H9 (cell line): ENCODE measurements at regions not wholly inside any gene's neighbourhood (a gene's known extent, or its start where the extent isn't known, plus 50 kb on each side); places are given as distances from the start of the nearest gene placed in this dataset.

Experiments used
- DNase-seq: peaks from one replicate; pipeline ENCODE4 v3.0.0-alpha.2; 2017
- H2AFZ ChIP-seq: one replicate; pipeline ENCODE4 v1.6.1; 2013; ENCODE audit warnings: mild to moderate bottlenecking, low read length, control low read depth, moderate library complexity
- H2AK5ac ChIP-seq: 2 replicates; pipeline ENCODE4 v1.6.1; 2013; ENCODE audit warnings: low read length, control low read depth, mixed read lengths; ENCODE audit not compliant: insufficient read length
- H2BK120ac ChIP-seq: one replicate; pipeline ENCODE4 v1.6.1; 2013; ENCODE audit warnings: low read depth, mild to moderate bottlenecking, low read length, control low read depth, inconsistent platforms; ENCODE audit not compliant: poor library complexity, severe bottlenecking
- H2BK12ac ChIP-seq: 2 replicates; pipeline ENCODE4 v1.6.1; 2013; ENCODE audit warnings: low read length, control low read depth, mixed read lengths, low read depth; ENCODE audit not compliant: insufficient read length
- H2BK15ac ChIP-seq: 2 replicates; pipeline ENCODE4 v1.6.1; 2013; ENCODE audit warnings: low read depth, low read length, control low read depth
- H2BK20ac ChIP-seq: one replicate; pipeline ENCODE4 v1.6.1; 2013; ENCODE audit warnings: low read depth, mild to moderate bottlenecking, low read length, control low read depth, inconsistent platforms; ENCODE audit not compliant: poor library complexity, severe bottlenecking
- H2BK5ac ChIP-seq: 2 replicates; pipeline ENCODE4 v1.6.1; 2013; ENCODE audit warnings: low read length, control low read depth, mixed read lengths; ENCODE audit not compliant: insufficient read length
- H3K14ac ChIP-seq: 2 replicates; pipeline ENCODE4 v1.6.1; 2013; ENCODE audit warnings: low read length, control low read depth; ENCODE audit not compliant: insufficient read depth
- H3K18ac ChIP-seq: 2 replicates; pipeline ENCODE4 v1.6.1; 2013; ENCODE audit warnings: low read depth, mild to moderate bottlenecking, mixed read lengths, low read length, control low read depth; ENCODE audit not compliant: insufficient read length
- H3K23ac ChIP-seq: 2 replicates; pipeline ENCODE4 v1.6.1; 2013; ENCODE audit warnings: low read length, control low read depth, mixed read lengths, low read depth; ENCODE audit not compliant: insufficient read length
- H3K23me2 ChIP-seq: 2 replicates; pipeline ENCODE4 v1.6.1; 2013; ENCODE audit warnings: low read depth, mild to moderate bottlenecking, mixed read lengths, low read length, control low read depth; ENCODE audit not compliant: insufficient read length, poor library complexity, severe bottlenecking
- H3K27ac ChIP-seq: 2 replicates; pipeline ENCODE4 v1.5.1; 2013; ENCODE audit warnings: low read length, control low read depth, mixed read lengths, low read depth; ENCODE audit not compliant: insufficient read length
- H3K27me3 ChIP-seq: 2 replicates; pipeline ENCODE4 v1.6.1; 2013; ENCODE audit warnings: low read length, control low read depth, inconsistent platforms; ENCODE audit not compliant: insufficient read depth
- H3K4ac ChIP-seq: 2 replicates; pipeline ENCODE4 v1.6.1; 2013; ENCODE audit warnings: low read depth, mild to moderate bottlenecking, control low read depth, inconsistent platforms, low read length, moderate library complexity
- H3K4me1 ChIP-seq: 2 replicates; pipeline ENCODE4 v1.6.1; 2013; ENCODE audit warnings: low read length, control low read depth, inconsistent platforms; ENCODE audit not compliant: insufficient read depth
- H3K4me2 ChIP-seq: 2 replicates; pipeline ENCODE4 v1.6.1; 2013; ENCODE audit warnings: low read length, control low read depth, mixed read lengths; ENCODE audit not compliant: insufficient read length, insufficient read depth
- H3K56ac ChIP-seq: 2 replicates; pipeline ENCODE4 v1.6.1; 2013; ENCODE audit warnings: low read depth, mild to moderate bottlenecking, mixed read lengths, low read length, control low read depth; ENCODE audit not compliant: insufficient read length
- H3K79me1 ChIP-seq: 2 replicates; pipeline ENCODE4 v1.6.1; 2013; ENCODE audit warnings: low read depth, mild to moderate bottlenecking, moderate library complexity, low read length, control low read depth, inconsistent platforms; ENCODE audit not compliant: insufficient read depth, poor library complexity, severe bottlenecking
- H3K79me2 ChIP-seq: 2 replicates; pipeline ENCODE4 v1.6.1; 2013; ENCODE audit warnings: low read length, control low read depth, inconsistent platforms; ENCODE audit not compliant: insufficient read depth
- H3K9ac ChIP-seq: 2 replicates; pipeline ENCODE4 v1.6.1; 2013; ENCODE audit warnings: low read length, control low read depth, mixed read lengths; ENCODE audit not compliant: insufficient read length; ENCODE audit errors: extremely low read depth
- H3K9me3 ChIP-seq: one replicate; pipeline ENCODE4 v1.6.1; 2013; ENCODE audit warnings: low read depth, low read length, inconsistent platforms; ENCODE audit not compliant: control insufficient read depth
- H3T11ph ChIP-seq: one replicate; pipeline ENCODE4 v1.6.1; 2013; ENCODE audit warnings: mild to moderate bottlenecking, low read length, control low read depth, inconsistent platforms
- H4K20me1 ChIP-seq: one replicate; pipeline ENCODE4 v1.6.1; 2013; ENCODE audit not compliant: control insufficient read depth, insufficient read length, insufficient read depth
- H4K5ac ChIP-seq: 2 replicates; pipeline ENCODE4 v1.6.1; 2013; ENCODE audit warnings: low read depth, mild to moderate bottlenecking, mixed read lengths, low read length, control low read depth; ENCODE audit not compliant: insufficient read length
- H4K8ac ChIP-seq: replicated peaks from 2 replicates; pipeline ENCODE4 v1.6.1; 2013; ENCODE audit warnings: low read length, control low read depth, mixed read lengths, low read depth; ENCODE audit not compliant: insufficient read length
- H4K91ac ChIP-seq: 2 replicates; pipeline ENCODE4 v1.6.1; 2013; ENCODE audit warnings: low read depth, mild to moderate bottlenecking, moderate library complexity, mixed read lengths, low read length, control low read depth; ENCODE audit not compliant: insufficient read length
- H3K27ac Mint-ChIP-seq, 3 experiments: 2 replicates in 2 of 3; 3 replicates in 1 of 3; pipeline ENCODE4 v1.8.0; 2020 to 2021; ENCODE audit warnings: mixed read lengths in 3 of 3, mild to moderate bottlenecking in 1 of 3, moderate library complexity in 1 of 3
- H3K27me3 Mint-ChIP-seq: 2 replicates; pipeline ENCODE4 v1.8.0; 2021; ENCODE audit warnings: low read depth, mild to moderate bottlenecking, moderate library complexity, mixed read lengths
- H3K36me3 Mint-ChIP-seq, 3 experiments: 2 replicates in 2 of 3; 3 replicates in 1 of 3; pipeline ENCODE4 v1.8.0; 2020 to 2021; ENCODE audit warnings: low read depth in 3 of 3, mixed read lengths in 3 of 3; ENCODE audit not compliant: insufficient read depth in 1 of 3
- H3K4me1 Mint-ChIP-seq, 2 experiments: 2 replicates each; pipeline ENCODE4 v1.8.0; 2020; ENCODE audit warnings: mixed read lengths in 2 of 2
- H3K4me3 Mint-ChIP-seq, 2 experiments: 2 replicates in 1 of 2; 3 replicates in 1 of 2; pipeline ENCODE4 v1.8.0; 2020 to 2021; ENCODE audit warnings: mild to moderate bottlenecking in 2 of 2, mixed read lengths in 2 of 2, moderate library complexity in 1 of 2
- H3K9me3 Mint-ChIP-seq, 2 experiments: 2 replicates in 1 of 2; 3 replicates in 1 of 2; pipeline ENCODE4 v1.8.0; 2020; ENCODE audit warnings: mild to moderate bottlenecking in 2 of 2, mixed read lengths in 2 of 2, moderate library complexity in 1 of 2
- WGBS: extraction: QIAGEN DNeasy Blood & Tissue Kit; methylation state at CpG from one replicate; pipeline ENCODE4 v1.1.7; 2013; ENCODE audit warnings: missing lambda C conversion rate, low lambda C conversion rate, mixed read lengths; ENCODE audit not compliant: insufficient read length; ENCODE audit errors: extremely low coverage; 5-methylcytosine and 5-hydroxymethylcytosine counted together
- TF ChIP-seq, protein P1 (sequence below): fragments of 200-600 bp; sonication (generic); conservative IDR thresholded peaks from 3 replicates; pipeline ENCODE4 v1.8.0; 2021; ENCODE audit warnings: antibody characterized with exemption, mild to moderate bottlenecking

DNA sequence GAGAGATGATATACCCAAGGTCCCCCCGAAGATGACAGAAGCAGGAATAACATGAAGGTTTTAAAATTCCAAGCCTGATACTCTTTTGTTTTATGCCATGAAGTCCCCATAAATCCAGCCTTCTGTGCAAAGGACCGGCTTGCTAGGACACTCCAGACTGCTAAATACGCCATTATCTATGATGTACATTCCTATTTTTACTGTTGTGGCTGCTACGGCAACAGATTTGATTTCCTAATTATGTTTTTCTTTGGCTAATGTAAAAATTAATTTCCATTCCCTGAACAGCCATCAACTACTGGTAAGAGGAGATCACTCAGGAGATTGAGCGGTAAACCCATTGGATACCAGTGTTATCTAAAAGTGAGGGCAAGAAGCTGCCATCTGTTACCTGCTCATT lies 1090.8 kb downstream of the TYW1 start:
- no peaks in the 10 kb centered on the region for H3K79me2 ChIP-seq
- no peak overlapping the region for H2AK5ac ChIP-seq
- H3K27me3 Mint-ChIP-seq = no peaks in the 10 kb centered on the region
- no CpG with 5 or more reads among the region's 5 CpGs for WGBS
- H3K56ac ChIP-seq = no peak overlapping the region
- H3K9me3 ChIP-seq = no peaks in the 10 kb centered on the region
- no peak overlapping the region for H2BK15ac ChIP-seq
- no peak overlapping the region for H3K9ac ChIP-seq
- no peaks in the 10 kb centered on the region for H3K79me1 ChIP-seq
- no peak overlapping the region for H3T11ph ChIP-seq
- H3K4me3 Mint-ChIP-seq = no peak overlapping the region
- no peak overlapping the region for H4K5ac ChIP-seq
- H3K23me2 ChIP-seq = no peaks in the 10 kb centered on the region
- H2BK120ac ChIP-seq = no peak overlapping the region
- H3K36me3 Mint-ChIP-seq = peaks cover 4 to 19% (median 13%) of the 10 kb centered on the region in 3 experiments
- H4K91ac ChIP-seq = no peak overlapping the region
- DNase-seq = no peak
- H2BK5ac ChIP-seq = no peak overlapping the region
- no peaks in the 10 kb centered on the region for H3K4me1 ChIP-seq
- no peak overlapping the region for H3K14ac ChIP-seq
- no peaks in the 10 kb centered on the region for H3K27me3 ChIP-seq
- no peak overlapping the region for H2BK12ac ChIP-seq
- H2AFZ ChIP-seq = no peak overlapping the region
- no peak overlapping the region for H2BK20ac ChIP-seq
- H3K27ac Mint-ChIP-seq = no peak overlapping the region
- no peak overlapping the region for H3K4ac ChIP-seq
- no peaks in the 10 kb centered on the region for H3K4me1 Mint-ChIP-seq
- H3K9me3 Mint-ChIP-seq = peaks cover 25 to 32% of the 10 kb centered on the region in 2 experiments
- H3K23ac ChIP-seq = no peak overlapping the region
- no peak overlapping the region for H4K8ac ChIP-seq
- no peak overlapping the region for H3K27ac ChIP-seq
- H3K4me2 ChIP-seq = no peak overlapping the region
- TF ChIP-seq, protein P1, sequence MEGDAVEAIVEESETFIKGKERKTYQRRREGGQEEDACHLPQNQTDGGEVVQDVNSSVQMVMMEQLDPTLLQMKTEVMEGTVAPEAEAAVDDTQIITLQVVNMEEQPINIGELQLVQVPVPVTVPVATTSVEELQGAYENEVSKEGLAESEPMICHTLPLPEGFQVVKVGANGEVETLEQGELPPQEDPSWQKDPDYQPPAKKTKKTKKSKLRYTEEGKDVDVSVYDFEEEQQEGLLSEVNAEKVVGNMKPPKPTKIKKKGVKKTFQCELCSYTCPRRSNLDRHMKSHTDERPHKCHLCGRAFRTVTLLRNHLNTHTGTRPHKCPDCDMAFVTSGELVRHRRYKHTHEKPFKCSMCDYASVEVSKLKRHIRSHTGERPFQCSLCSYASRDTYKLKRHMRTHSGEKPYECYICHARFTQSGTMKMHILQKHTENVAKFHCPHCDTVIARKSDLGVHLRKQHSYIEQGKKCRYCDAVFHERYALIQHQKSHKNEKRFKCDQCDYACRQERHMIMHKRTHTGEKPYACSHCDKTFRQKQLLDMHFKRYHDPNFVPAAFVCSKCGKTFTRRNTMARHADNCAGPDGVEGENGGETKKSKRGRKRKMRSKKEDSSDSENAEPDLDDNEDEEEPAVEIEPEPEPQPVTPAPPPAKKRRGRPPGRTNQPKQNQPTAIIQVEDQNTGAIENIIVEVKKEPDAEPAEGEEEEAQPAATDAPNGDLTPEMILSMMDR = no peak
- no peaks in the 10 kb centered on the region for H4K20me1 ChIP-seq
- H3K18ac ChIP-seq = no peak overlapping the region
